Inflammatory macrophage treated with lipopolysaccharide for 4 hours (primary cell): ENCODE measurements at regions not wholly inside any gene's neighbourhood (a gene's known extent, or its start where the extent isn't known, plus 50 kb on each side); places are given as distances from the start of the nearest gene placed in this dataset.
"Not testable (repeated sequence)": the region's sequence is repeated elsewhere in the genome, so short reads cannot be mapped to it uniquely, and the experiment has no call there.

Experiments used
- DNase-seq: peaks from one replicate; pipeline ENCODE4 v3.0.0-alpha.2; 2020

- no peak for DNase-seq
These were observed 175.6 kb upstream of the CCNH start for GRCh38 chr5:87588316-87588715.

GRCh38 chr5:87583704-87584103, 171.0 kb upstream of the CCNH start:
- DNase-seq: not testable (repeated sequence)

DNA sequence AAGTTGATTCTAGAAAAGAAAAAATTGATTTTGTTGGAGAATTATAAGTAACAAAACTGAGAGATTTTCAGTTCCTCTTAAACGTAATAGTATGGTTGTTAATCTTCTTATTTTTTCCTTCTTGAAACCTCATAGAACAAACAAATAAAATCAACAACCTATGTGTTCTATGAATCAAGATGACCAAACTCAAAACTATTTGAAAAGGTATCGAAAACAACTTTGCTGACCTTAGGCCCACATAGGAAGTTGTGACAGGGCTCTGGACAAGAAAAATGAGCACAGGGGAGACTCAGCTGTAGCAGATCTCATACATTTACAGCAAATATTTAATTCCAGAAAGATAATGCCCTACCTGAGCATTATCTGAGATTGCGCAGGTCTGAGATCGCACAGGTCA, 169.4 kb upstream of the CCNH start:
- DNase-seq: no peak

GRCh38 chr5:87581661-87582060, 168.9 kb upstream of the CCNH start:
- DNase-seq: no peak

DNA sequence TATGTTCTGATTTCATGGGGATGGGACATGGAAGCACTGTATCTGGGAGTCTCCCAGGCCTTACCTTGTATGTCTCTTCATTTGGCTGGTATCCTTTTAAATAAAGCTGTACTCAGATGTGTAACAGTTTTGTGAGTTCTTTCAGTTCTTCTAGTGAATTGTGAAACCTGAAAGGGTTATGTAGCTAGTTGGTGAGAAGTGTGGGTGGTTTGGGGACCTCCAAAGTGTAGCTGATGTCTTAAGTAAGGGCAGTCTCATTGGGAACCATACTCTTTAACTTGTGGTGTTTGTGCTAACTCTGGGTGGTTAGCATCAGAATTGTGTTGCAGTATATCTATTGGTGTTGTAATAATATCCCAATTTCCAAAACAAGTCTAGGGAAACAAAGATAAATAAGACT, 166.9 kb upstream of the CCNH start:
- DNase-seq: no peak

DNA sequence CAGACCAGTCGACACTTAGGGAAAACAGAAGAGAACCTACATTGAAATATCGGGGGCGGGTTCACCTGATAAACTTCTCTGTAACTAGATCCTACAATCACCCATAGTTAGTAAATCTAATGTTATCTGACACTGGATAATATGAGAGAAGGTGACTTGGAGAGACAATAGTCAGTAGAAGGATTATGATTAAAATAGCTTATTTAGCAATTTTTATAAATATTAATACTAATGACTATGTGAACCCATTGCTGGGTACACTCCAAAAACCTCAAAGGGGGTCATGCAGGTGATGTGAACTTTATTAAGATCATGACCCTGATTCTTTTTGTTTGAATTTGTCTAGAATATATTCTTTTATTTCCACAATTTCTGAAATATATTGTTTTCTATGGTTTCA, 164.1 kb upstream of the CCNH start:
- DNase-seq: no peak

GRCh38 chr5:87576306-87576705, 163.6 kb upstream of the CCNH start:
- DNase-seq: not testable (repeated sequence)

GRCh38 chr5:87574106-87574505, 161.4 kb upstream of the CCNH start:
- no peak for DNase-seq

DNA sequence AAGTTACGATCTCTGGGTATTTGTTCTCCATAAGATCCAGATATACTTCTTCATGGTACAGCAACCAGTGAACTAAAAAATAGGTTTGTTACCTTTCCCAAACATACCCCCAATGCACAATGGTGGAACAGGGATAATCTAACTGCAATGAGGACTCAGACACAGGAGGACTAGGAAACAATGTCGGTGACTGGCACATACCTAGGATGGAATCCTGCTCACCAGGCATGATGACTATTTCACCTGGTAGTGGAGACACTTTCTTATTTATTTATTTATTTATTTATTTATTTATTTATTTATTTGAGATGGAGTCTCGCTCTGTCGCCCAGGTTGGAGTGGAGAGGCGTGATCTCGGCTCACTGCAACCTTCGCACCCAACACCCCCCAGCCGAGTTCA, 159.9 kb upstream of the CCNH start:
- no peak for DNase-seq

GRCh38 chr5:87572090-87572489, 159.4 kb upstream of the CCNH start:
- DNase-seq: no peak

- DNase-seq: no peak
These were observed 157.6 kb upstream of the CCNH start for GRCh38 chr5:87570366-87570765.

DNA sequence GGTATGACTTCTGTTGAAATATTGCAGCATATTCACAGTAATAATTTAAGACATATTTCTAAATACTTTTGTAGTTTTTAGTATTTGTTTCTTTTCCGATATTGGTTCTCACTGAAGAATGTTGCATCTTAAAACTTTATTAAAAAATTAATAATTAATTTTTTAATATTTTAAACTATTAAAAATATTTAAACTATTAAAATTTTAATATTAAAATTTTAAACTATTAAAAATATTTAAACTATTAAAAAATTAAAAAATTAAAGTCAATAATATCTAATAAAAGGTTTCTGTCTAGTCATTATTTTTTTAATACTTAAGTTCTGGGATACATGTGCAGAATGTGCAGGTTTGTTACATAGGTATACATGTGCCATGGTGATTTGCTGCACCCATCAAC, 149.3 kb upstream of the CCNH start:
- no peak for DNase-seq

GRCh38 chr5:87560528-87560927, 147.8 kb upstream of the CCNH start:
- DNase-seq: no peak

DNA sequence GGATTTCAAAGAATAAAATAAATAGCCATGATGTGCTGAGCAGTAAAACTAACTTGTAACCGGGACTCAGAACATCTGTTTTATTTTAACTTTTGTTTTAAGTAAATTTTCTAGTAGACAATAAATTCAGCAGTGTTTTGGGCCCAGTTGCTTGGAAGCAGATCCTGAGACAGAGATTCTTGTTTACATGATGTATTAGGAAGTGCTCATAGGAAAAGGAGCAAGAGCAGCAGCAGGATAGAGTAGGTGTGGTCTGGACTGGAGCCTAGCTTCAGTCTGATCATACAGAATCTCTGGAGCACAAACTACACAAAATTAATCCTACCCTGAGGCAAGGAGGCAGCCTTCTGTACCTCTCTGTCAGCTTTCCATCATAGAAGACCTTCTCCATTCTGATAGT, 139.2 kb upstream of the CCNH start:
- DNase-seq: no peak

DNA sequence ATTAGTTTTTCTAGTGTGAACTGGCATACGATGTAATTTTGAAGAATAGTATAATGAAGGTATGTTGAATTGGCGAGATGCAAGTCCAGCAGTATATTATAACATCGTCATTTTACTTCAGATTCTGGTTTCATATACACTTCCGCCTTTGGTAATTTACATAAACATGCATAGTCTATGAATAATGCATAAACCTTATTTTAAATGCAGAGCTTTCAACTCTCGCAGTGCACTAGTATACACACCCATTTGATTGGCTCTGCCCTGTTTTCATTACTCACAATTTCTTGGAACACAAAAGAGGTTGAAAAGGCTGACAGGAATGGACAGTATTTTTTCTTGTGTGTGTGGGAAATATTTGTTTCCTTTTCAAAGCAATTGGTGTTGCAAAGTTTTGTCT, 128.9 kb upstream of the CCNH start:
- DNase-seq: no peak

DNA sequence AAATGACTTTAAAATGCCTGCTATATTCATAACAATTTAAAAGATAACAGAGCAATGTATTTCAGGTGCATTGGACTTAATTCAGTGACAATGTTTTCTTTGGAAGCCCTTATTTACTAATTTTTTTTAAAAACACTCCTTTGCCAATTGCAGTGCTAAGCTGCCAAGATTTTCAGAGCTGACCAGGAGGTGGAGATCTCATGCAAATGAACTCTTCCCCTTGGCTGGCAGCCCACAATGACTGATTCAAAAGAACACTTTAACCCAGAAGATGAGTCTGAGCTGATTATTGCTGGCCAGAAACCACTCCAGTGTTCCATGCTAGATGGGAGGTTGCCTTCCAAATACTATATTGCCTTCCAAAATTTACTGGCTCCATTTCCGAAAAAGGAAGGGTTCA, 128.3 kb upstream of the CCNH start:
- DNase-seq: no peak

DNA sequence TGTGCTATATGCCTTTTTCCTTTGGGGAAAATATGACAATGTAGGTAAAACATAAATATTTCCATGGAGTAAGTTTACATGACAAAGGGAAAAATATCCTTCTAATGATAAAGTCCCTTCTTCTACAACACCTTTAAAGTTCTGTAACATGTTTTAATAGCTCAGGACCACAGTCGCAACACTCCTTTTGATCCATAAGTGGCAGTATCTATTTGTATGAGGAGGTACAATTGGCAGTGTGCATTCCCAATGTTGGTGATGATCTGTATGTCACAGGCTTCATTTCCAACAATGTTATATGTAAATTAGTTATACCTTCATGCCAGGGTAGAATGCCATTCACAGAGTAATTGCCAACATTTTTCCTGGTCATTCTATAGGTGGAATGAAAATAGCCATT, 127.1 kb upstream of the CCNH start:
- DNase-seq: no peak

GRCh38 chr5:87536365-87536764, 123.6 kb upstream of the CCNH start:
- no peak for DNase-seq

GRCh38 chr5:87535706-87536105, 123.0 kb upstream of the CCNH start:
- no peak for DNase-seq

GRCh38 chr5:87529486-87530076, 116.9 kb upstream of the CCNH start:
- no peak for DNase-seq

GRCh38 chr5:87526131-87526530, 113.4 kb upstream of the CCNH start:
- DNase-seq: no peak

DNA sequence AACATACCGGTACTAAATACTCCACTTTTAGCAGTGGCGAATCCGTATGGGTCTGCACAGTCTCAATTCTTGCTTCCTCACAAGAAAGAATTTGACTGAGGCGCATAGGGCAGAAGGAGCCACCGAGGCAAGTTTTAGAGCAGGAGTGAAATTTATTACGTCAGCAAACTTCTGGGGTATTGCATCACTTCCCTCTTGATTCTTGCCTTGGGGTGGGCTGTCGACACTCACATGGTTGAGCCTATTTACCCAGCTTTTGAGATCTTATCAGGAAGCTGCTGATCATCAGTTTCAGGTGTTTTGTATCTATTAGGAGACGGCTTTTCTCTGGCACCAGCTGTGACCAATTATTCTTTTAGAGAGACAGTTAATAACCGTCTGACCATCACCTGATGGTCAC, 111.5 kb upstream of the CCNH start:
- DNase-seq: no peak

DNA sequence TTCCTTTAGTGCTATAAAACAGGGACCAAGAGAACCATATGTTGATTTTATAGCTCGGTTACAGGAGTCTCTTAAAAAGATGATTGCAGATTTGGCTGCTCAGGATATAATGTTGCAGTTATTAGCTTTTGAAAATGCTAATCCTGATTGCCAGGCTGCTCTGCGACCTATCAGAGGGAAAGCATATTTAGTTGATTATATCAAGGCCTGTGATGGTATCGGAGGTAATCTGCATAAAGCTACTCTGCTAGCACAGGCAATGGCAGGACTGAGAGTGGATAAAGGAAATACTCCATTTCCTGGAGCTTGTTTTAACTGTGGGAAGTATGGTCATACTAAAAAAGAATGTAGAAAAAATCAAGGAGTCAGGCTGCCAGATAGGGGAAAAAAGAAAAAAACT, 99.0 kb upstream of the CCNH start:
- not testable (repeated sequence) for DNase-seq

DNA sequence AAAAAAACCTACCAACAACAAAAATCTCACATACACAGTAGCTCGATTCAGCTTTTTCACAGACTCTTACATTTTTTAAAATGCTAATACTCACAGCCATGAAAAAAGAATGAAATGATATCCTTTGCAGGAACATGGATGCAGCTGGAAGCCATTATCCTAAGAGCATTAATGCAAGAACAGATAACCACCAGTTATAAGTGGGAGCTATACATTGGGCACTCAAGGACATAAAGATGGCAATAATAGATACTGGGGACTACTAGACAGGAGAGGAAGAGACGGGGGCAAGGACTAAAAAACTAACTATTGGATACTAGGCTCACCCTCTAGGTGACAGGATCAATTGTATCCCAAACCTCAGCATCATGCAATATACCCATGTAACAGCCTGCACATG, 90.3 kb upstream of the CCNH start:
- DNase-seq: no peak

GRCh38 chr5:87499478-87500410, 87.0 kb upstream of the CCNH start:
- DNase-seq: no peak
